OCI-LY1 (cell line): ENCODE measurements at regions not wholly inside any gene's neighbourhood (a gene's known extent, or its start where the extent isn't known, plus 50 kb on each side); places are given as distances from the start of the nearest gene placed in this dataset.

ENCODE experiments used
- CTCF ChIP-seq: fragments of 200-600 bp; sonication (generic), shearing (Covaris generic); IDR thresholded peaks from 2 replicates; pipeline ENCODE4 v1.5.1; 2017; ENCODE audit warnings: mild to moderate bottlenecking, antibody characterized with exemption, low read length, moderate library complexity, mixed read lengths
- EZH2 ChIP-seq: fragments of 200-600 bp; sonication (generic), shearing (Covaris generic); IDR thresholded peaks from 2 replicates; pipeline ENCODE4 v1.8.0; 2017; ENCODE audit warnings: borderline replicate concordance, mixed run types, mild to moderate bottlenecking, antibody characterized with exemption, low read length, moderate library complexity, mixed read lengths

- TF ChIP-seq CTCF (no peak), EZH2 (no peak)
Measured at GRCh38 chr3:153043729-153044328, 118.2 kb upstream of the RAP2B start.
